ENCODE measurements at regions not wholly inside any gene's neighbourhood (a gene's known extent, or its start where the extent isn't known, plus 50 kb on each side); places are given as distances from the start of the nearest gene placed in this dataset.

DNA sequence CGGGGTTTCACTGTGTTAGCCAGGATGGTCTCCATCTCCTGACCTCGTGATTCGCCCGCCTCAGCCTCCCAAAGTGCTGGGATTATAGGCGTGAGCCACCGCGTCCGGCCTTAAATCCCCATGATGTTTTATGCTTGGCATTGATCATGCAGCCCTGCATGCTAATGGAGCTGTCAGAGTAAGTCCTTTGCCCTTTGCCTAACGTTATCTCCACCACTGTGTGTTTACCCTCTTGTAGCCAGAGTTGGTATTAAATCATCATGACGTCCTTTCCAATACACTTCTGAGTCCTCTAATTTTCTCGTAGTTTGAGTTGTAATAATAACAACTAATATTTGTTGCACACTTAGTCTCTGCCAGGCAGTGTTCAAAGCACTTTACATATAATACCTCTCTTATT, 57.2 kb upstream of the ZFAND5 start:
- TF ChIP-seq CTCF (conservative IDR thresholded peaks at IDR 0.05; ENCODE audit: low read depth in 2 of 2) (no peak), EZH2 (IDR thresholded peaks at IDR 0.05; ENCODE audit: low read depth, unreplicated experiment) (no peak), EZH2phosphoT487 (IDR thresholded peaks at IDR 0.05; ENCODE audit: unreplicated experiment) (no peak), ZNF114 (CRISPR knock-in tag; IDR thresholded peaks at IDR 0.05) (no peak)
- TF ChIP-seq, protein P1, sequence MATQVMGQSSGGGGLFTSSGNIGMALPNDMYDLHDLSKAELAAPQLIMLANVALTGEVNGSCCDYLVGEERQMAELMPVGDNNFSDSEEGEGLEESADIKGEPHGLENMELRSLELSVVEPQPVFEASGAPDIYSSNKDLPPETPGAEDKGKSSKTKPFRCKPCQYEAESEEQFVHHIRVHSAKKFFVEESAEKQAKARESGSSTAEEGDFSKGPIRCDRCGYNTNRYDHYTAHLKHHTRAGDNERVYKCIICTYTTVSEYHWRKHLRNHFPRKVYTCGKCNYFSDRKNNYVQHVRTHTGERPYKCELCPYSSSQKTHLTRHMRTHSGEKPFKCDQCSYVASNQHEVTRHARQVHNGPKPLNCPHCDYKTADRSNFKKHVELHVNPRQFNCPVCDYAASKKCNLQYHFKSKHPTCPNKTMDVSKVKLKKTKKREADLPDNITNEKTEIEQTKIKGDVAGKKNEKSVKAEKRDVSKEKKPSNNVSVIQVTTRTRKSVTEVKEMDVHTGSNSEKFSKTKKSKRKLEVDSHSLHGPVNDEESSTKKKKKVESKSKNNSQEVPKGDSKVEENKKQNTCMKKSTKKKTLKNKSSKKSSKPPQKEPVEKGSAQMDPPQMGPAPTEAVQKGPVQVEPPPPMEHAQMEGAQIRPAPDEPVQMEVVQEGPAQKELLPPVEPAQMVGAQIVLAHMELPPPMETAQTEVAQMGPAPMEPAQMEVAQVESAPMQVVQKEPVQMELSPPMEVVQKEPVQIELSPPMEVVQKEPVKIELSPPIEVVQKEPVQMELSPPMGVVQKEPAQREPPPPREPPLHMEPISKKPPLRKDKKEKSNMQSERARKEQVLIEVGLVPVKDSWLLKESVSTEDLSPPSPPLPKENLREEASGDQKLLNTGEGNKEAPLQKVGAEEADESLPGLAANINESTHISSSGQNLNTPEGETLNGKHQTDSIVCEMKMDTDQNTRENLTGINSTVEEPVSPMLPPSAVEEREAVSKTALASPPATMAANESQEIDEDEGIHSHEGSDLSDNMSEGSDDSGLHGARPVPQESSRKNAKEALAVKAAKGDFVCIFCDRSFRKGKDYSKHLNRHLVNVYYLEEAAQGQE (IDR thresholded peaks at IDR 0.05; ENCODE audit: unreplicated experiment), result no peak
